HL-60 (cell line): ENCODE measurements at regions not wholly inside any gene's neighbourhood (a gene's known extent, or its start where the extent isn't known, plus 50 kb on each side); places are given as distances from the start of the nearest gene placed in this dataset.

Experiments used
- DNase-seq, 2 experiments: peaks; one replicate each; pipeline ENCODE4 v3.0.0-alpha.2; 2010 to 2020; ENCODE audit warnings: low read depth in 1 of 2, low spot score in 1 of 2
- H3K27ac ChIP-seq: fragments of 250-450 bp; sonication (Bioruptor Pico); replicated peaks from 2 replicates; pipeline ENCODE4 v1.5.1; 2020; ENCODE audit warnings: mild to moderate bottlenecking, moderate library complexity
- H3K27me3 ChIP-seq: fragments of 250-450 bp; sonication (Bioruptor Pico); 2 replicates; pipeline ENCODE4 v1.5.1; 2021; ENCODE audit warnings: mild to moderate bottlenecking, moderate library complexity; ENCODE audit not compliant: insufficient read depth, poor library complexity, severe bottlenecking
- H3K4me3 ChIP-seq: replicated peaks from 2 replicates; pipeline ENCODE4 v1.5.1; 2011; ENCODE audit warnings: mild to moderate bottlenecking, control low read depth, low read length; ENCODE audit not compliant: insufficient read depth
- CTCF ChIP-seq: IDR thresholded peaks from one replicate; pipeline ENCODE4 v1.5.1; 2011; ENCODE audit warnings: low read length, control low read depth, inconsistent platforms; ENCODE audit not compliant: insufficient read depth
- GABPA ChIP-seq: IDR thresholded peaks from 2 replicates; pipeline ENCODE4 v1.6.1; 2012; ENCODE audit warnings: low read depth
- POLR2AphosphoS5 ChIP-seq: IDR thresholded peaks from 2 replicates; pipeline ENCODE4 v1.6.1; 2012; ENCODE audit warnings: low read depth
- REST ChIP-seq: IDR thresholded peaks from 2 replicates; pipeline ENCODE4 v1.6.1; 2012; ENCODE audit warnings: low read depth; ENCODE audit not compliant: insufficient replicate concordance
- SPI1 ChIP-seq: IDR thresholded peaks from 2 replicates; pipeline ENCODE4 v1.6.1; 2012; ENCODE audit warnings: low read depth, mild to moderate bottlenecking, borderline replicate concordance

DNA sequence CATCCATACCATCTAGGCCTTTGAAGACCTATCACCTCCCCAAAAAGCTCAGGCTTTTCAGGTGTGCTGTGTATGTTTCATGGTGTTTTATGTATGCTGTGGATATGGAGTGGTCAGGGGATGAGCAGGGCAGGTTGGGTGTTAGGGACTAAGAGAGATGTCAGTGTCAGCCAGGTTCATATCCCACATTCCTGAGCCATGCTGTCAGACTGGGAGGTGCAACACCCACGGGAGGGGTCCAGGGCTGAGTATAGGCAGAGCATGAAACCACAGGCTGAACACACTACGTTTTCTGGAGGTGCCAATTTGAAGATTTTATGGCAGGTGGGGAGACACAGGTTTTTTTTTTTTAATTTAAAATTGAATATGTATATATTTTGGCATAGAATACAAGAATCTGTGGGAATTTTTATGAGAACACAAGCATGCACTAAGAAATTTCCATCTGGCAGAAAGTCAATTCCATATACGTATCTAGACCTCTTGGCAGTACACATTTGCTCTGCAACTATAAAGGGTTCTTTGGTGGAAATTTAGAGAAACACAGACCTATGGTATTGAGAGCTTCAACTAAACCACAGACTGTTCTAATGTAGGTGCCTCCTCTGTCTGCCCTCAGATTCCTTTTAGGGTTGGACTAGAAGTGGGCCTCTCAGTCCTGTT lies 101.9 kb upstream of the RNU6-1 start:
- H3K27ac ChIP-seq: no peak overlapping the region
- no peak for DNase-seq
- H3K27me3 ChIP-seq: no peaks in the 10 kb centered on the region
- no peak overlapping the region for H3K4me3 ChIP-seq
- no peak for TF ChIP-seq CTCF
- TF ChIP-seq GABPA: no peak
- TF ChIP-seq SPI1: no peak
- TF ChIP-seq REST: no peak
- no peak for TF ChIP-seq POLR2AphosphoS5

GRCh38 chr15:67943475-67943874 lies 103.6 kb upstream of the RNU6-1 start:
- DNase-seq: no peak
- no peak overlapping the region for H3K27ac ChIP-seq
- H3K4me3 ChIP-seq: no peak overlapping the region
- TF ChIP-seq POLR2AphosphoS5: no peak
- TF ChIP-seq SPI1: no peak
- TF ChIP-seq REST: no peak
- TF ChIP-seq CTCF: no peak
- no peak for TF ChIP-seq GABPA
- no peaks in the 10 kb centered on the region for H3K27me3 ChIP-seq

- DNase-seq: no peak
- no peak overlapping the region for H3K27ac ChIP-seq
- H3K27me3 ChIP-seq: no peaks in the 10 kb centered on the region
- no peak overlapping the region for H3K4me3 ChIP-seq
- no peak for TF ChIP-seq REST
- TF ChIP-seq SPI1: no peak
Measured at GRCh38 chr15:67944010-67944641, 104.3 kb upstream of the RNU6-1 start.
